ENCODE measurements at regions not wholly inside any gene's neighbourhood (a gene's known extent, or its start where the extent isn't known, plus 50 kb on each side); places are given as distances from the start of the nearest gene placed in this dataset.

- TF ChIP-seq CTCF (IDR thresholded peaks at IDR 0.05) (no peak), POLR2A (IDR thresholded peaks at IDR 0.05) (no peak), EP300 (IDR thresholded peaks at IDR 0.05) (no peak)
Observed at GRCh38 chr14:87542288-87542687, 450.7 kb downstream of the GALC start.
